IMR-90 (cell line): ENCODE measurements at regions not wholly inside any gene's neighbourhood (a gene's known extent, or its start where the extent isn't known, plus 50 kb on each side); places are given as distances from the start of the nearest gene placed in this dataset.

Experiments used
- ATAC-seq: fragments of 200-7000 bp; cut with Tn5 transposase; 2 replicates; pipeline ENCODE4 v1.9.1; 2020; ENCODE audit warnings: low read depth, mild to moderate bottlenecking, moderate library complexity
- BruUV-seq: library from RNA; stranded (reverse); fragments of 400-500 nt; replicated peaks from 2 replicates; lab custom pipeline; 2021; lab: Mats Ljungman, UMichigan
- CTCF ChIA-PET: fragments of 300-600 bp; formaldehyde crosslinking; extraction: SDS; loops from one replicate; lab custom pipeline; 2021; ENCODE audit warnings: antibody characterized with exemption; lab: Yijun Ruan, JAX
- POLR2A ChIA-PET: fragments of 300-600 bp; sonication (Branson Sonifier 250); formaldehyde crosslinking; loops from one replicate; lab custom pipeline; 2022; ENCODE audit warnings: antibody characterized with exemption; ENCODE audit not compliant: unreplicated experiment; lab: Charles Lee
- DNase-seq: peaks from one replicate; pipeline ENCODE4 v3.0.0; 2013
- H2AFZ ChIP-seq: replicated peaks from 2 replicates; pipeline ENCODE3; 2013; ENCODE audit warnings: low read length, mild to moderate bottlenecking; ENCODE audit not compliant: poor library complexity
- H2AK5ac ChIP-seq: 2 replicates; pipeline ENCODE4 v1.6.1; 2013; ENCODE audit warnings: low read depth, low read length, inconsistent platforms
- H2AK9ac ChIP-seq: replicated peaks from 2 replicates; pipeline ENCODE3; 2013; ENCODE audit warnings: mild to moderate bottlenecking, low read depth, low read length, moderate library complexity; ENCODE audit not compliant: poor library complexity
- H2BK120ac ChIP-seq: 2 replicates; pipeline ENCODE4 v1.6.1; 2013; ENCODE audit warnings: low read depth, low read length, inconsistent platforms
- H2BK15ac ChIP-seq: 3 replicates; pipeline ENCODE4 v1.6.1; 2013; ENCODE audit warnings: low read depth, low read length, inconsistent platforms
- H2BK20ac ChIP-seq: 2 replicates; pipeline ENCODE4 v1.6.1; 2013; ENCODE audit warnings: low read depth, mild to moderate bottlenecking, inconsistent platforms, low read length, moderate library complexity
- H2BK5ac ChIP-seq: 2 replicates; pipeline ENCODE4 v1.6.1; 2013; ENCODE audit warnings: mild to moderate bottlenecking, low read depth, low read length, inconsistent platforms; ENCODE audit not compliant: poor library complexity, severe bottlenecking
- H3K14ac ChIP-seq: replicated peaks from 2 replicates; pipeline ENCODE4 v1.6.1; 2013; ENCODE audit warnings: low read depth, low read length, inconsistent platforms
- H3K18ac ChIP-seq: 2 replicates; pipeline ENCODE4 v1.6.1; 2013; ENCODE audit warnings: low read depth, low read length, control low read depth
- H3K23ac ChIP-seq: 2 replicates; pipeline ENCODE4 v1.6.1; 2013; ENCODE audit warnings: low read depth, low read length, inconsistent platforms
- H3K27ac ChIP-seq: 2 replicates; pipeline ENCODE4 v1.5.1; 2013; ENCODE audit warnings: mild to moderate bottlenecking, control low read depth, low read length; ENCODE audit not compliant: insufficient read depth
- H3K27me3 ChIP-seq: 2 replicates; pipeline ENCODE4 v1.6.1; 2013; ENCODE audit warnings: low read length; ENCODE audit not compliant: control insufficient read depth, insufficient read depth
- H3K36me3 ChIP-seq: 2 replicates; pipeline ENCODE4 v1.6.1; 2013; ENCODE audit warnings: low read length, mixed read lengths; ENCODE audit not compliant: control insufficient read depth, insufficient read depth
- H3K4ac ChIP-seq: 2 replicates; pipeline ENCODE4 v1.6.1; 2013; ENCODE audit warnings: low read depth, low read length, inconsistent platforms
- H3K4me1 ChIP-seq: 2 replicates; pipeline ENCODE4 v1.6.1; 2013; ENCODE audit warnings: low read length, mixed read lengths; ENCODE audit not compliant: control insufficient read depth, insufficient read depth
- H3K4me2 ChIP-seq: 2 replicates; pipeline ENCODE4 v1.6.1; 2013; ENCODE audit warnings: low read depth, mild to moderate bottlenecking, control low read depth, low read length, moderate library complexity
- H3K4me3 ChIP-seq: 2 replicates; pipeline ENCODE4 v1.5.1; 2013; ENCODE audit warnings: low read depth, mild to moderate bottlenecking, control low read depth, low read length, moderate library complexity; ENCODE audit not compliant: insufficient read depth
- H3K56ac ChIP-seq: 2 replicates; pipeline ENCODE4 v1.6.1; 2013; ENCODE audit warnings: low read length, inconsistent platforms; ENCODE audit not compliant: insufficient read depth; ENCODE audit errors: extremely low read depth
- H3K79me1 ChIP-seq, 2 experiments: 2 replicates each; pipeline ENCODE4 v1.6.1; 2013; ENCODE audit warnings: low read length in 2 of 2, inconsistent platforms in 1 of 2, low read depth in 1 of 2
- H3K9ac ChIP-seq: 2 replicates; pipeline ENCODE4 v1.6.1; 2013; ENCODE audit warnings: low read depth, low read length, control low read depth
- H3K9me1 ChIP-seq: 2 replicates; pipeline ENCODE4 v1.6.1; 2013; ENCODE audit warnings: low read length, inconsistent platforms; ENCODE audit not compliant: insufficient read depth
- H3K9me3 ChIP-seq: 2 replicates; pipeline ENCODE4 v1.6.1; 2013; ENCODE audit warnings: low read length; ENCODE audit not compliant: control insufficient read depth, insufficient read depth
- H4K20me1 ChIP-seq: 2 replicates; pipeline ENCODE4 v1.6.1; 2013; ENCODE audit warnings: low read length, inconsistent platforms; ENCODE audit not compliant: insufficient read depth
- H4K5ac ChIP-seq: 2 replicates; pipeline ENCODE4 v1.6.1; 2013; ENCODE audit warnings: mild to moderate bottlenecking, low read depth, low read length, control low read depth
- H4K8ac ChIP-seq, 2 experiments: 2 replicates each; pipeline ENCODE4 v1.6.1; 2013; ENCODE audit warnings: low read depth in 2 of 2, low read length in 2 of 2, control low read depth in 1 of 2, inconsistent platforms in 1 of 2
- H4K91ac ChIP-seq: 2 replicates; pipeline ENCODE4 v1.6.1; 2013; ENCODE audit warnings: low read depth, low read length, inconsistent platforms; ENCODE audit not compliant: insufficient read depth
- BHLHE40 ChIP-seq: fragments of 150-350 bp; IDR thresholded peaks from 2 replicates; pipeline ENCODE4 v1.6.1; 2016; ENCODE audit warnings: mild to moderate bottlenecking, low read depth, low read length
- CEBPB ChIP-seq: IDR thresholded peaks from 2 replicates; pipeline ENCODE4 v1.6.1; 2012; ENCODE audit warnings: low read depth, low read length, improper control_type of control experiment
- FOS ChIP-seq: fragments of 150-350 bp; IDR thresholded peaks from 2 replicates; pipeline ENCODE4 v1.6.1; 2016; ENCODE audit warnings: low read depth, low read length
- MAZ ChIP-seq: IDR thresholded peaks from 2 replicates; pipeline ENCODE4 v1.6.1; 2012; ENCODE audit warnings: low read depth, mild to moderate bottlenecking, low read length, improper control_type of control experiment, moderate library complexity, borderline replicate concordance
- MXI1 ChIP-seq: IDR thresholded peaks from 2 replicates; pipeline ENCODE4 v1.6.1; 2012; ENCODE audit warnings: low read depth, mild to moderate bottlenecking, low read length, moderate library complexity, borderline replicate concordance
- NFE2L2 ChIP-seq: fragments of 150-350 bp; IDR thresholded peaks from 2 replicates; pipeline ENCODE4 v1.6.1; 2016; ENCODE audit warnings: low read depth, mild to moderate bottlenecking, low read length
- POLR2A ChIP-seq: IDR thresholded peaks from 2 replicates; pipeline ENCODE4 v1.6.1; 2012; ENCODE audit warnings: mild to moderate bottlenecking, low read depth, low read length
- RAD21 ChIP-seq: IDR thresholded peaks from 2 replicates; pipeline ENCODE4 v1.6.1; 2012; ENCODE audit warnings: low read length, improper control_type of control experiment
- RCOR1 ChIP-seq: IDR thresholded peaks from 2 replicates; pipeline ENCODE4 v1.6.1; 2012; ENCODE audit warnings: mild to moderate bottlenecking, low read length, improper control_type of control experiment; ENCODE audit not compliant: insufficient replicate concordance
- RFX5 ChIP-seq: IDR thresholded peaks from 2 replicates; pipeline ENCODE4 v1.8.0; 2012; ENCODE audit warnings: low read depth, mild to moderate bottlenecking, low read length, moderate library complexity
- SMC3 ChIP-seq: fragments of 150-350 bp; IDR thresholded peaks from 2 replicates; pipeline ENCODE4 v1.6.1; 2016; ENCODE audit warnings: low read depth, mild to moderate bottlenecking, antibody characterized with exemption, low read length, moderate library complexity
- WGBS, 2 experiments: methylation state at CpG; one replicate each; pipeline versions ENCODE4 v1.1.5 to v1.1.7; 2013; ENCODE audit warnings: missing lambda C conversion rate in 2 of 2; ENCODE audit not compliant: insufficient read length in 1 of 2; ENCODE audit errors: extremely low coverage in 2 of 2; 5-methylcytosine and 5-hydroxymethylcytosine counted together
- dilution Hi-C: fragments of 300-500 bp; cut with HindIII; formaldehyde crosslinking; loops from one replicate; pipeline ENCODE4 v1.14.3; 2018; ENCODE audit warnings: low sequenced_read_pairs; ENCODE audit not compliant: unreplicated experiment
- in situ Hi-C: fragments of 300-500 bp; cut with MboI; formaldehyde crosslinking; loops from 3 replicates; pipeline ENCODE4 v1.14.3; 2019; ENCODE audit warnings: low sequenced_read_pairs, inconsistent platforms, mixed read lengths
- intact Hi-C: fragments of 100-400 bp; cut with micrococcal nuclease; formaldehyde crosslinking; loops from 2 replicates; pipeline ENCODE4 v1.10.0; 2022
- TF ChIP-seq, protein P1 (sequence below): fragments of 150-350 bp; IDR thresholded peaks from 2 replicates; pipeline ENCODE4 v1.6.1; 2017; ENCODE audit warnings: mild to moderate bottlenecking, antibody characterized with exemption, low read length, low read depth

- POLR2A ChIA-PET: no interaction called here
- H4K91ac ChIP-seq: no peak overlapping the region
- dilution Hi-C loops: no loop called here
- H3K23ac ChIP-seq: no peak overlapping the region
- no peak overlapping the region for H3K9ac ChIP-seq
- TF ChIP-seq MAZ (no peak), NFE2L2 (no peak), RAD21 (no peak), MXI1 (no peak), RCOR1 (no peak), BHLHE40 (no peak), SMC3 (no peak), CEBPB (no peak), FOS (no peak), POLR2A (no peak), RFX5 (no peak)
- TF ChIP-seq, protein P1, sequence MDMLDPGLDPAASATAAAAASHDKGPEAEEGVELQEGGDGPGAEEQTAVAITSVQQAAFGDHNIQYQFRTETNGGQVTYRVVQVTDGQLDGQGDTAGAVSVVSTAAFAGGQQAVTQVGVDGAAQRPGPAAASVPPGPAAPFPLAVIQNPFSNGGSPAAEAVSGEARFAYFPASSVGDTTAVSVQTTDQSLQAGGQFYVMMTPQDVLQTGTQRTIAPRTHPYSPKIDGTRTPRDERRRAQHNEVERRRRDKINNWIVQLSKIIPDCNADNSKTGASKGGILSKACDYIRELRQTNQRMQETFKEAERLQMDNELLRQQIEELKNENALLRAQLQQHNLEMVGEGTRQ: no peak
- no peak overlapping the region for H2AK5ac ChIP-seq
- no TSS peak for BruUV-seq
- no peaks in the 10 kb centered on the region for H3K36me3 ChIP-seq
- no peak overlapping the region for H2BK15ac ChIP-seq
- H4K5ac ChIP-seq: no peak overlapping the region
- H2BK20ac ChIP-seq: no peak overlapping the region
- H3K27me3 ChIP-seq: no peaks in the 10 kb centered on the region
- no peak overlapping the region for H3K27ac ChIP-seq
- DNase-seq (no peak), ATAC-seq (no peak)
- H3K4me2 ChIP-seq: no peak overlapping the region
- no peak overlapping the region for H3K14ac ChIP-seq
- no peak overlapping the region for H2AFZ ChIP-seq
- no peak overlapping the region for H3K56ac ChIP-seq
- CTCF ChIA-PET: no interaction called here
- peaks cover 17% of the 10 kb centered on the region for H3K9me3 ChIP-seq
- H3K18ac ChIP-seq: no peak overlapping the region
- no peaks in the 10 kb centered on the region for H3K79me1 ChIP-seq
- H2BK5ac ChIP-seq: no peak overlapping the region
- H2AK9ac ChIP-seq: no peak overlapping the region
- in situ Hi-C loops: no loop called here
- no peak overlapping the region for H3K4me3 ChIP-seq
- H3K4ac ChIP-seq: no peak overlapping the region
- no CpG with 5 or more reads among the region's 3 CpGs for WGBS, 2 experiments
- no peak overlapping the region for H2BK120ac ChIP-seq
- no peaks in the 10 kb centered on the region for H3K4me1 ChIP-seq
- no peaks in the 10 kb centered on the region for H4K20me1 ChIP-seq
- no peak overlapping the region for H4K8ac ChIP-seq
- intact Hi-C loops: no loop called here
- H3K9me1 ChIP-seq: no peaks in the 10 kb centered on the region
Observed at GRCh38 chr9:118751848-118752223, 617.4 kb downstream of the BRINP1 start.
